MM.1S (cell line): ENCODE measurements at regions not wholly inside any gene's neighbourhood (a gene's known extent, or its start where the extent isn't known, plus 50 kb on each side); places are given as distances from the start of the nearest gene placed in this dataset.

Source experiments
- EZH2 ChIP-seq: fragments of 300-600 bp; sonication (generic); optimal IDR thresholded peaks from 2 replicates; pipeline ENCODE3; 2017; ENCODE audit warnings: low read depth, mild to moderate bottlenecking, antibody characterized with exemption, low read length, mixed read lengths
- EZH2phosphoT487 ChIP-seq: fragments of 300-600 bp; sonication (generic); IDR thresholded peaks from 2 replicates; pipeline ENCODE4 v1.6.1; 2018; ENCODE audit warnings: antibody characterized with exemption, low read length
- TF ChIP-seq, protein P1 (sequence below): fragments of 300-600 bp; sonication (generic); IDR thresholded peaks from 2 replicates; pipeline ENCODE4 v1.5.1; 2016; ENCODE audit warnings: antibody characterized with exemption, low read length, mixed read lengths

DNA sequence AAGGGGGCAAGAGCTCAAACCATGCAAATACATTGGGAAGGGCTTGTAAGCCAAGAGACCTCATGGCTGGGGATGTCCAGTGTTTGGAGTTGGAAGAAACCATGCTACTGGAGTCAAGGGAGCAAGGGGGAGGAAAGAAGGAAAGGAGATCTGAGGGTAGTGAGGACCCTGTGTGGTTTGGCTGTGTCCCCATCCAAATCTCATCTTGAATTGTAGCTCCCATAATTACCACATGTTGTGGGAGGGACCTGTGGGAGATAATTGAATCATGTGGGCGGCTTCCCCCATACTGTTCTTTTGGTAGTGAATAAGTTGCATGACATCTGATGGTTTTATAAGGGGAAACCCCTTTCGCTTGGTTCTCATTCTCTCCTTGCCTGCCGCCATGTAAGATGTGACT, 56.5 kb upstream of the ADRB1 start:
- TF ChIP-seq, protein P1, sequence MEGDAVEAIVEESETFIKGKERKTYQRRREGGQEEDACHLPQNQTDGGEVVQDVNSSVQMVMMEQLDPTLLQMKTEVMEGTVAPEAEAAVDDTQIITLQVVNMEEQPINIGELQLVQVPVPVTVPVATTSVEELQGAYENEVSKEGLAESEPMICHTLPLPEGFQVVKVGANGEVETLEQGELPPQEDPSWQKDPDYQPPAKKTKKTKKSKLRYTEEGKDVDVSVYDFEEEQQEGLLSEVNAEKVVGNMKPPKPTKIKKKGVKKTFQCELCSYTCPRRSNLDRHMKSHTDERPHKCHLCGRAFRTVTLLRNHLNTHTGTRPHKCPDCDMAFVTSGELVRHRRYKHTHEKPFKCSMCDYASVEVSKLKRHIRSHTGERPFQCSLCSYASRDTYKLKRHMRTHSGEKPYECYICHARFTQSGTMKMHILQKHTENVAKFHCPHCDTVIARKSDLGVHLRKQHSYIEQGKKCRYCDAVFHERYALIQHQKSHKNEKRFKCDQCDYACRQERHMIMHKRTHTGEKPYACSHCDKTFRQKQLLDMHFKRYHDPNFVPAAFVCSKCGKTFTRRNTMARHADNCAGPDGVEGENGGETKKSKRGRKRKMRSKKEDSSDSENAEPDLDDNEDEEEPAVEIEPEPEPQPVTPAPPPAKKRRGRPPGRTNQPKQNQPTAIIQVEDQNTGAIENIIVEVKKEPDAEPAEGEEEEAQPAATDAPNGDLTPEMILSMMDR, result no peak
- TF ChIP-seq EZH2phosphoT487 (no peak), EZH2 (no peak)
